ENCODE measurements at regions not wholly inside any gene's neighbourhood (a gene's known extent, or its start where the extent isn't known, plus 50 kb on each side); places are given as distances from the start of the nearest gene placed in this dataset.

- TF ChIP-seq CTCF (IDR thresholded peaks at IDR 0.05) (no peak), EZH2 (IDR thresholded peaks at IDR 0.05) (no peak)
Measured at GRCh38 chr1:172810480-172811175, 151.7 kb downstream of the FASLG start.
